Right atrium auricular region (tissue), 2 donors: ENCODE measurements at regions not wholly inside any gene's neighbourhood (a gene's known extent, or its start where the extent isn't known, plus 50 kb on each side); places are given as distances from the start of the nearest gene placed in this dataset.

Experiments used
- DNase-seq: peaks from one replicate; pipeline ENCODE4 v3.0.0-alpha.2; 2019; ENCODE audit warnings: low spot score
- H3K27ac ChIP-seq, 2 donors: fragments of 200-600 bp; sonication (generic); 1 replicate in 1 of 2; 2 replicates in 1 of 2; pipeline ENCODE4 v1.5.1; 2016 to 2019
- H3K27me3 ChIP-seq, 2 donors: fragments of 200-600 bp; sonication (generic); one replicate each; pipeline versions ENCODE4 v1.5.1 to v1.6.0; 2017 to 2019
- H3K36me3 ChIP-seq: fragments of 200-600 bp; sonication (generic); one replicate; pipeline ENCODE4 v1.5.1; 2016
- H3K4me1 ChIP-seq, 2 donors: fragments of 200-600 bp; sonication (generic); one replicate each; pipeline versions ENCODE4 v1.5.1 to v1.6.0; 2017 to 2019
- H3K4me3 ChIP-seq, 2 donors: fragments of 200-600 bp; sonication (generic); 1 replicate in 1 of 2; 2 replicates in 1 of 2; pipeline ENCODE4 v1.5.1; 2017 to 2019; ENCODE audit warnings: mild to moderate bottlenecking in 1 of 2, moderate library complexity in 1 of 2
- H3K9me3 ChIP-seq, 2 donors: fragments of 200-600 bp; sonication (generic); one replicate each; pipeline ENCODE4 v1.5.1; 2019
- CTCF ChIP-seq, 2 donors: fragments of 200-600 bp; sonication (generic); IDR thresholded peaks; one replicate each; pipeline ENCODE4 v1.5.1; 2019; ENCODE audit warnings: antibody characterized with exemption in 2 of 2

- no peak for DNase-seq
- Histone ChIP-seq H3K27ac (no peak overlapping the region), H3K4me1 (peaks cover 0 to 16% of the 10 kb centered on the region in 2 donors), H3K27me3 (no peaks in the 10 kb centered on the region), H3K9me3 (no peaks in the 10 kb centered on the region), H3K4me3 (no peak overlapping the region), H3K36me3 (no peaks in the 10 kb centered on the region)
- TF ChIP-seq CTCF (IDR thresholded peaks at IDR 0.05): no peak
Measured at GRCh38 chr7:1286946-1287645, 54.4 kb downstream of the UNCX start.

- no peak for DNase-seq
- no peak for TF ChIP-seq CTCF (IDR thresholded peaks at IDR 0.05)
Measured at GRCh38 chr7:1287752-1288201, 55.1 kb downstream of the UNCX start.

GRCh38 chr7:1288390-1288995 lies 55.8 kb downstream of the UNCX start:
- H3K27me3 ChIP-seq: no peaks in the 10 kb centered on the region

More at GRCh38 chr7:1287752-1288201, 55.1 kb downstream of the UNCX start:
- no peaks in the 10 kb centered on the region for H3K36me3 ChIP-seq
- no peak overlapping the region for H3K4me3 ChIP-seq
- H3K9me3 ChIP-seq: no peaks in the 10 kb centered on the region
- peaks cover 0 to 16% of the 10 kb centered on the region in 2 donors for H3K4me1 ChIP-seq
- no peak overlapping the region for H3K27ac ChIP-seq
- H3K27me3 ChIP-seq: no peaks in the 10 kb centered on the region

GRCh38 chr7:1288996-1289551 lies 56.4 kb downstream of the UNCX start:
- DNase-seq: no peak
- Histone ChIP-seq H3K9me3 (no peaks in the 10 kb centered on the region), H3K36me3 (no peaks in the 10 kb centered on the region), H3K27me3 (peaks cover 0 to 3% of the 10 kb centered on the region in 2 donors), H3K27ac (no peak overlapping the region), H3K4me3 (no peak overlapping the region), H3K4me1 (peaks cover 0 to 16% of the 10 kb centered on the region in 2 donors)
- no peak for TF ChIP-seq CTCF (IDR thresholded peaks at IDR 0.05)

More at GRCh38 chr7:1288390-1288995, 55.8 kb downstream of the UNCX start:
- H3K9me3 ChIP-seq: no peaks in the 10 kb centered on the region
- no peaks in the 10 kb centered on the region for H3K36me3 ChIP-seq
- DNase-seq: no peak
- peaks cover 0 to 16% of the 10 kb centered on the region in 2 donors for H3K4me1 ChIP-seq
- H3K4me3 ChIP-seq: no peak overlapping the region
- H3K27ac ChIP-seq: no peak overlapping the region
- TF ChIP-seq CTCF (IDR thresholded peaks at IDR 0.05): no peak

- DNase-seq: no peak
- Histone ChIP-seq H3K36me3 (no peaks in the 10 kb centered on the region), H3K27ac (no peak overlapping the region), H3K4me1 (peaks cover 0 to 16% of the 10 kb centered on the region in 2 donors), H3K4me3 (peak overlapping the region; percentile 25 to 46), H3K9me3 (no peaks in the 10 kb centered on the region), H3K27me3 (peaks cover 0 to 4% of the 10 kb centered on the region in 2 donors)
- TF ChIP-seq CTCF (IDR thresholded peaks at IDR 0.05): no peak
Measured at GRCh38 chr7:1289666-1290025, 57.0 kb downstream of the UNCX start.
